Astrocyte of the spinal cord (primary cell): ENCODE measurements at regions not wholly inside any gene's neighbourhood (a gene's known extent, or its start where the extent isn't known, plus 50 kb on each side); places are given as distances from the start of the nearest gene placed in this dataset.

Source experiments
- DNase-seq: peaks from one replicate; pipeline ENCODE4 v3.0.0; 2011; ENCODE audit warnings: low read depth, low spot score
- H3K4me3 ChIP-seq: 2 replicates; pipeline ENCODE4 v1.5.1; 2011; ENCODE audit warnings: low read depth, mild to moderate bottlenecking, low read length, moderate library complexity
- in situ Hi-C: cut with HindIII; loops from 2 replicates; pipeline ENCODE4 v1.10.0; 2017; ENCODE audit warnings: low sequenced_read_pairs
- TF ChIP-seq, protein P1 (sequence below): IDR thresholded peaks from 2 replicates; pipeline ENCODE4 v1.5.1; 2012; ENCODE audit warnings: low read depth, mild to moderate bottlenecking, low read length, inconsistent platforms

DNA sequence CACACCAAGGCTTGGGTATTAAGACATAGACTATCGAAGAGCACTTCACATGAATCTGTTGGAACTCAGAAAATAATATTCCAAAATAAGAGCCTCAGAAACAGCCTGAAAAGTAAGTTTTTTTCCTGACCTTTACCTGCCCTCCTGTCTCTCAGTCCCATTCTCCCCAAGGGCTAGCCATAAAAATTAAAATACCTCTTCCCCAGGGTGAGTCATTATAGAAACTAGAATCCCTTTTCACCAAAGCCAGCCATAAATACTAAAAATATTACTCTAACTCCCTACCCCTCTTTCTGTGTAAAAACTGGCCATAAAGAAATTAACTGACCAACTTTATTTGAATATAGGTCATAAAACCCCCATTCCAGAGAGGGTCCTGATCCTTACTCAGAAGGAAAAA, 87.9 kb upstream of the TMEM106B start:
- no peak for DNase-seq
- H3K4me3 ChIP-seq, result no peak overlapping the region
- TF ChIP-seq, protein P1, sequence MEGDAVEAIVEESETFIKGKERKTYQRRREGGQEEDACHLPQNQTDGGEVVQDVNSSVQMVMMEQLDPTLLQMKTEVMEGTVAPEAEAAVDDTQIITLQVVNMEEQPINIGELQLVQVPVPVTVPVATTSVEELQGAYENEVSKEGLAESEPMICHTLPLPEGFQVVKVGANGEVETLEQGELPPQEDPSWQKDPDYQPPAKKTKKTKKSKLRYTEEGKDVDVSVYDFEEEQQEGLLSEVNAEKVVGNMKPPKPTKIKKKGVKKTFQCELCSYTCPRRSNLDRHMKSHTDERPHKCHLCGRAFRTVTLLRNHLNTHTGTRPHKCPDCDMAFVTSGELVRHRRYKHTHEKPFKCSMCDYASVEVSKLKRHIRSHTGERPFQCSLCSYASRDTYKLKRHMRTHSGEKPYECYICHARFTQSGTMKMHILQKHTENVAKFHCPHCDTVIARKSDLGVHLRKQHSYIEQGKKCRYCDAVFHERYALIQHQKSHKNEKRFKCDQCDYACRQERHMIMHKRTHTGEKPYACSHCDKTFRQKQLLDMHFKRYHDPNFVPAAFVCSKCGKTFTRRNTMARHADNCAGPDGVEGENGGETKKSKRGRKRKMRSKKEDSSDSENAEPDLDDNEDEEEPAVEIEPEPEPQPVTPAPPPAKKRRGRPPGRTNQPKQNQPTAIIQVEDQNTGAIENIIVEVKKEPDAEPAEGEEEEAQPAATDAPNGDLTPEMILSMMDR, result no peak
- in situ Hi-C loops, result no loop called here

DNA sequence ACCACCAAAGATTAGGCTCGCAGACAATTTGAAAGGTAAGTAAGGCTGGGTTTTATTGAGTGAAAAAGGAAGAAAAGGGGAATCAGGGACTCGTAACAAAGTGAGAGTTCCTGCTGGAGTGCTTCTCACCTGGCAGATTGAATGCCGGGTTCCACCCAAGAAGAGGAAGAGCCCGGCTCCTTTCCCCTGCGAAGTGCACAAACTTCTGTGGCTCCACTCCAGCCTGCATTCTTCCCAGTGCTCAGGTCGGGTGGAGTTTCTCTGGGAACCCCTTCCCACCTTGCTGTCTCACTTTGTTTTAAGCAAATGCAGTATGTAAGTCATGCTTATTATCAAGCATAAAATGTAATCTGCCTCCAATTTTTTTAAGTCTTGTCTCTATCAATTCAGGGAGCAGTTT, 87.1 kb upstream of the TMEM106B start:
- no peak overlapping the region for H3K4me3 ChIP-seq
- TF ChIP-seq, protein P1, result no peak
- DNase-seq, result no peak
- in situ Hi-C loops, result no loop called here

DNA sequence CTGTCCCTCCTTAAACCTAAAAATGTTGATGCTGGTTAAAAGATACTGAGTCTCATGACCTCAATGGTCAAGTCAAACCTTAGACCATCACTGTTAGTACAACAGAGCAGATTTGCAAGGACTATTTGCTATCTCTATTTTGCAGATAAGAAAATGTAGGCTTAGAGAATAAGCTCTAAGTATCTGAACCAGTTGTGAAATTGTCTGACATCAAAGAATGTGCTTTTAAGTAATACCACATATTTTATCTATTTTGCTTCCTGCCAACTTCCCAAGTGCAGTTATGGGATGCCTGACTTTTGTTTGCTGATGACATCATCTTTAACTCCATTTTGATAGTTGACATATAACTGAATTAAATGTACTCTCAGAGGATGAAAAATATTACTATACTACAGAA, 83.6 kb upstream of the TMEM106B start:
- TF ChIP-seq, protein P1, result no peak
- no peak overlapping the region for H3K4me3 ChIP-seq
- DNase-seq, result no peak
- in situ Hi-C loops, result no loop called here

DNA sequence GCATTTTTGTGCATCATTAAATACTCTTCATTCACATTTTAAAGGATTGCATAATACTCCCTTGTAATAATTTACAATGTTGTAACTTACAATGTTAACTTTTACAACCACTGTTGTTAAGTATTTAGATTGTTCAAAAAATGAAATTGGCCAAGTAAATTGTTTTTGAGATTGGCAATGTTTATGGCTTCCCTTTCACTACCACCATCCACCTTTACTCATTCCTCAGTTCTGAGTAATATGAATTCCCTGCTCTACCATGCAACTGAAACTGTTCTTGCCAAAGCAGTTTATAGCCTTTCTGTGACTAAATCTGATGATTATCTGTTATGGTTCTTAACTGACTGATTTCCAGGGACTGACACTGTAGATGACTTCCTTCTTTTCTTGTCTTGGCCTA, 80.5 kb upstream of the TMEM106B start:
- TF ChIP-seq, protein P1, result no peak
- in situ Hi-C loops, result no loop called here
- peak; percentile 20 for DNase-seq

DNA sequence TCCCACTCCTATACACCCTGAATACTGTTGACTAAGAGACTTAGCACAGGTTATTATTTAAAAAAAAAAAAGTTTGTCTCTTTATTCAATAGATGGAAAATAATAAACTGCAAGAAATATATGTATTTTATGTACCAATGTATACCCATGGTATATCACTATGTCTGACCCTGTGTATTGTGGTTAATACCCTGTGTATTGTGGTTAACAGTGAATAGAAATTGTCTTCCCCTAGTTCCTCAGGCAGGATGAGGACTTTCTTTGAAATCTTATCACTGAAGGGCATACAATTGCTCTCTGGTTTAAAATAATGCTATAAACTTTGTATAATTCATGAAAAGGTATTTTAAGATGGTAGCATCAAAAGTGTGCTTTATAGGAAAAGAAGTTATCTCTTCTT, 80.0 kb upstream of the TMEM106B start:
- DNase-seq, result no peak
- in situ Hi-C loops, result no loop called here
- TF ChIP-seq, protein P1, result no peak
- no peak overlapping the region for H3K4me3 ChIP-seq

More for the DNA sequence above, 80.5 kb upstream of the TMEM106B start:
- H3K4me3 ChIP-seq, result no peak overlapping the region

DNA sequence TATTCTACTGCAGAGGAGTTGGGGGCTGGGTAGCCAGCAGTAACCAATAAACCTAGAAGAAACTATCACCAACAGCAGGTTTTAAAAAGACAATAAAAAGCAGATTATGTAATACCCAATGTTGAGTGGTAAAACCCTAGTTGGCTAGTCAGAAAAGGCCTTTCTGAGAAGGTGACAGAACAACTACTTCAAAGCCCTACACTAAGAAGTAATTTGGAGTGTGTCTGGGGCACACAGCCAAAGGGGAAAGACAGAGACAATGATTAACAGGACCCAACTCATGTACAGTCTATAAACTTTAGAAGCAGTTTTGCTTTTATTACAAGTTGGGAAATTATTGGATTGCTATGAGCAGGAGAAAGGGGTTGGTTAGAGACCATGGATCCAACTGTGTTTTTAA, 77.2 kb upstream of the TMEM106B start:
- DNase-seq, result no peak
- TF ChIP-seq, protein P1, result no peak
- no peak overlapping the region for H3K4me3 ChIP-seq
- in situ Hi-C loops, result no loop called here

DNA sequence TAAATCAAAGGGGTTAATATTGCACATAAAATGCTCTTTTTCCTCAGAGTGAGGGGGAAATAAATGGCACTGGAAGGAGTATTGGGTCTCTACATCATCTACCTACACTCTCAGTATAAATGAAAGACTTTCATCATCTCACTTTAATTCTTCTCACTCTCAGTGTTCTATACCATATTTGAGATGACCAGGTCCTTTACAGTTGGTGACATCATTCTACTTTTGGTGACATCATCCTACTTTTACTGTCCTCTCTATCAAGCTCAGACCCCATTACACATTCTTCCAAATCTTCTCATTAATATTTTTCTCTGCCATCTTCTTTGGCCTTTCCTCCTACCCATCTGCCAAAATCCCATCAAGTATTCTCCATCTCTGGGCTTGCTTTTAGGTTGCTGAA, 74.6 kb upstream of the TMEM106B start:
- in situ Hi-C loops, result no loop called here
- H3K4me3 ChIP-seq, result no peak overlapping the region
- TF ChIP-seq, protein P1, result no peak
- DNase-seq, result no peak
